ENCODE measurements at regions not wholly inside any gene's neighbourhood (a gene's known extent, or its start where the extent isn't known, plus 50 kb on each side); places are given as distances from the start of the nearest gene placed in this dataset.

GRCh38 chr2:192877159-192877558 lies 682.4 kb upstream of the TMEFF2 start:
- Histone ChIP-seq H3K4me3 (ENCODE audit: low read depth, low read length) (no peak overlapping the region), H3K27ac (no peak overlapping the region), H3K27me3 (ENCODE audit: insufficient read depth, low read depth, severe bottlenecking) (no peaks in the 10 kb centered on the region), H3K9me3 (ENCODE audit: severe bottlenecking) (no peaks in the 10 kb centered on the region), H3K36me3 (no peaks in the 10 kb centered on the region)
- no peak for DNase-seq
- no peak for TF ChIP-seq CTCF (IDR thresholded peaks at IDR 0.05; ENCODE audit: low read depth, low read length)

- Histone ChIP-seq H3K27ac (no peak overlapping the region), H3K36me3 (no peaks in the 10 kb centered on the region), H3K27me3 (ENCODE audit: insufficient read depth, low read depth, severe bottlenecking) (no peaks in the 10 kb centered on the region), H3K9me3 (ENCODE audit: severe bottlenecking) (no peaks in the 10 kb centered on the region), H3K4me3 (ENCODE audit: low read depth, low read length) (no peak overlapping the region)
- no peak for TF ChIP-seq CTCF (IDR thresholded peaks at IDR 0.05; ENCODE audit: low read depth, low read length)
- DNase-seq = no peak
These were observed 682.0 kb upstream of the TMEFF2 start for GRCh38 chr2:192876698-192877097.

GRCh38 chr2:192854706-192855105 lies 660.0 kb upstream of the TMEFF2 start:
- H3K9me3 ChIP-seq (ENCODE audit: severe bottlenecking) = no peaks in the 10 kb centered on the region
- no peak for TF ChIP-seq CTCF (IDR thresholded peaks at IDR 0.05; ENCODE audit: low read depth, low read length)
- no peaks in the 10 kb centered on the region for H3K36me3 ChIP-seq
- no peak overlapping the region for H3K27ac ChIP-seq
- no peaks in the 10 kb centered on the region for H3K27me3 ChIP-seq (ENCODE audit: insufficient read depth, low read depth, severe bottlenecking)
- no peak overlapping the region for H3K4me3 ChIP-seq (ENCODE audit: low read depth, low read length)
- no peak for DNase-seq

- Histone ChIP-seq H3K4me3 (ENCODE audit: low read depth, low read length) (no peak overlapping the region), H3K9me3 (ENCODE audit: severe bottlenecking) (no peaks in the 10 kb centered on the region), H3K27me3 (ENCODE audit: insufficient read depth, low read depth, severe bottlenecking) (no peaks in the 10 kb centered on the region), H3K27ac (no peak overlapping the region), H3K36me3 (no peaks in the 10 kb centered on the region)
- no peak for TF ChIP-seq CTCF (IDR thresholded peaks at IDR 0.05; ENCODE audit: low read depth, low read length)
- no peak for DNase-seq
These were observed 659.3 kb upstream of the TMEFF2 start for GRCh38 chr2:192854031-192854430.

- DNase-seq = no peak
- no peak for TF ChIP-seq CTCF (IDR thresholded peaks at IDR 0.05; ENCODE audit: low read depth, low read length)
These were observed 634.2 kb upstream of the TMEFF2 start for GRCh38 chr2:192828947-192829346.

GRCh38 chr2:192828175-192828574 lies 633.4 kb upstream of the TMEFF2 start:
- Histone ChIP-seq H3K4me3 (ENCODE audit: low read depth, low read length) (no peak overlapping the region), H3K36me3 (no peaks in the 10 kb centered on the region), H3K9me3 (ENCODE audit: severe bottlenecking) (no peaks in the 10 kb centered on the region), H3K27ac (no peak overlapping the region), H3K27me3 (ENCODE audit: insufficient read depth, low read depth, severe bottlenecking) (no peaks in the 10 kb centered on the region)
- DNase-seq = no peak
- no peak for TF ChIP-seq CTCF (IDR thresholded peaks at IDR 0.05; ENCODE audit: low read depth, low read length)

More at GRCh38 chr2:192828947-192829346, 634.2 kb upstream of the TMEFF2 start:
- Histone ChIP-seq H3K27ac (no peak overlapping the region), H3K36me3 (no peaks in the 10 kb centered on the region), H3K27me3 (ENCODE audit: insufficient read depth, low read depth, severe bottlenecking) (no peaks in the 10 kb centered on the region), H3K9me3 (ENCODE audit: severe bottlenecking) (no peaks in the 10 kb centered on the region), H3K4me3 (ENCODE audit: low read depth, low read length) (no peak overlapping the region)

All from WERI-Rb-1 (cell line).